GM19452 (cell line): ENCODE measurements at regions not wholly inside any gene's neighbourhood (a gene's known extent, or its start where the extent isn't known, plus 50 kb on each side); places are given as distances from the start of the nearest gene placed in this dataset.

Experiments used
- ATAC-seq: cut with Tn5 transposase; IDR thresholded peaks from one replicate; pipeline ENCODE4 v1.9.1; 2021; ENCODE audit not compliant: unreplicated experiment

DNA sequence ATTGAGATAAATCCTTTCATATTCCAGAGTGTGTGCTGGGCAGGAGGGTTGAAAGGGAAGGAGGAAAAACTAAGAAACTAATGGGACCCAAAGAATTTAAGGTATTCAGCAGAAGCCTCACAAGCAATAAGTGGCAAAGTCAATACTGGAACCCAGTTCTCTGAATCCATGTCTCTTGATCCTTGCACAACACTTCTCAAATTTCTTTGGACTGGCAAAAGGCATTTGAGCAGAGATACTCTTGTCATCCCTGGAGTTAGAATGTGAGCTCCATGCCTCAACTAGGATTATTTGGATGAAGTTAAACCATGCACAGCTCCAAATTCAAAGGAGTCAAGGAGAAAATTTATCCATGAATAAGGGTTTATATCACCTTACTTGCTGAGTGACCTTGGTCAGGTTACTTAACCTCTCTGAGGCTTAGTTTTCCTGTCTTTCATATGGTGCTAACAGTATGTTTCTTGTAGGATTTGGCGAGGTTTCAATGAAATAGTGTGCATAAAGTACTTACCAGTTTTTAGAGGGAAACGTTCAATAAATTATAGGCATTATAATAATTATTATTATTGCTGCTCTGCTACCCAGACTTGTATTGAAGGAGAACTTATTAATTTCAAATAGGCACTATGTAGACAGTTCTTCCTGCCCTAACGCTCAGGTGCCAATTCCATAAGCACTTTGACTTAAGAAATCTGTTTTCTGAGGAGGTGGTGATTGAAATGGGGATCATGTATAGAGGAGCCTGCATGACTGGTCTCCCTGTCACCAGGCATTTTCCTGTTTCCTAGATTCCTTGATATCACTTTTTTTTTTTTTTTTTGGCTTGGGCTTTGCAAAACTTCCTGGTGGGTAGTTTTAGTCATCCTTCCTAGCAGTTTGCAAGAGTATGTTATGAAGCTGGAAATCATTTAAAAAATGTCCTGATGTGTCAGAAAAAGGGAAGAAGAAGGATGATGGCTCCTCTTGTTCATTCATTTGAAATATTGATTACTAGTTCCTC is 125.0 kb upstream of the JUN start:
- no peak for ATAC-seq

DNA sequence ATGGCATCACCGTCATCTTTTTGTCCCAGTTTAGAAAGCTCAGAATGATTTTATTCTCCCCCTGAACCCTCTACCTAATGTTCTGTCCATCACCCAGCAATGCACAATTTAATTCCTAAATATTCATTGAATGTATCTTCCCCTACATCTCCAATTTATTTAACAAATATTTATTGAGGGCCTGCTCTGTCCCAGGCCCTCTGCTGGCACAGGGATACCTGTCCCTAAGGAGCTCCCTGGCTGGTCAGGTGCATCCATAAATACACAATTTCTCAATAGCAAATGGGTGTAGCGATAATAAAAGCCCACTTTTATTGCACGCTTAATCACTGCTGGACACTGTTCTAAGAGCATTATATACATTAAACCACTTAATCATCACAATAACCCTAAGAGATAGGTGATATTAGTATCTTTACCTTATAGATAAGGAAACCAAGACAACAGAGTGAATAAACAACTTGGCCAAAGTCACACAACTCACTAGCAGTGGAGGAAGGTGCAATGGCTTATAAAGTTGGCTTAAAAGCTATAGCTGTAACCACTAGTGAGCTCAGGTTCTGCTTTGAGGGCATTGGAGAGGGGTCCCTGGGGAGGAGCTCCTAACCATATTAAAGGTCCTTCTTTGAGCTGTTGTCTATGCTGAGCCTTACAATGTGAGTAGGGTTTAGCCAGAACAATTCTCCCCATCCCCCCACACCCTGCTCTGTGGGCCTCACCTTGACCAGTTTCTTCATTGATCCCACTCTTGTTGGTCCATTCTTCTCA is 126.3 kb upstream of the JUN start:
- ATAC-seq = no peak

DNA sequence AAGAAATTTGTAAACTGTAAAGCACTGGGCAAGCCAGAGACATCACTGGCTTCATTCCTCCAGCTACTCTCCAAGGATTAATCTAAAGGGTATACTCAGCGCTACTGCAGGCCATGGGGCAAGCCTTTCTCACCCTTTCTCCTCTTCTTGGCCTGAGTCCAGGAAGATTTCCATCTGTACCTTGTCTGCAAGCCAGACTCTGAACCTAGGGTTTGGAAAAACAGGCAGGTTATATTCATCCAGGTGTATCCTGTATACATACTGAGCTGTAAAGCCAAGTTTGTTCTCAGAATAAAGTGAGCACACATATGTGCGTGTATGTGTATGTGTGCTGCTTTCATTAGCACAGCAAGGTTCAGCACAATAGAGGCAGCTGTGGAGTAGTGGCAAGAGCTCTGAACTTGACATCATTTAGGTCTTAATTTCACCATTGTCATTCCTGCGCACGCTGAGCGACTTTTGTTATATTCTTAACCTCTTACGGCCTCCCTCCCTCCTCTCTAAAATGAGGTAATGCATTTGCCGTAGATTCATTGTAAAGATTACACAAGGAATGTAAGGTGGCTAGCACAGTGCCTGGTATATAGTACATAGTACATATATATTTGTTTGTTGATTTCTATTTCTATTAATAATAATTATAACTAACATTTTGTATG is 128.1 kb upstream of the JUN start:
- no peak for ATAC-seq

DNA sequence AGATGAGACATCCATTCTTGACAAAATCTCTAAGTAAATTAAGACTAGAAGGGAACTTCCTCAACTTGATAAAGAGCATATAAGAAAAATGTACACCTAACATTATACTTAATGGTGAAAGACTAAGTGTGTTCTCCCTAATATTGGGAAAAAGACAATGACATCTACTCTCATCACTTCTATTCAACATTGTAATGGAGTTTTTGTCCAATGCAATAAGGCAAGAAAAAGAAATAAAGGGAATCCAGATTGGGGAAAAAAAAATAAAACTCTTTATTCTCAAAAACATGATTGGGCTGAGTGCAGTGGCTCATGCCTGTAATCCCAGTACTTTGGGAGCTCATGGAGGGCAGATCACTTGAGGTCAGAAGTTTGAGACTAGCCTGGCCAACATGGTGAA is 131.1 kb upstream of the JUN start:
- ATAC-seq = no peak

DNA sequence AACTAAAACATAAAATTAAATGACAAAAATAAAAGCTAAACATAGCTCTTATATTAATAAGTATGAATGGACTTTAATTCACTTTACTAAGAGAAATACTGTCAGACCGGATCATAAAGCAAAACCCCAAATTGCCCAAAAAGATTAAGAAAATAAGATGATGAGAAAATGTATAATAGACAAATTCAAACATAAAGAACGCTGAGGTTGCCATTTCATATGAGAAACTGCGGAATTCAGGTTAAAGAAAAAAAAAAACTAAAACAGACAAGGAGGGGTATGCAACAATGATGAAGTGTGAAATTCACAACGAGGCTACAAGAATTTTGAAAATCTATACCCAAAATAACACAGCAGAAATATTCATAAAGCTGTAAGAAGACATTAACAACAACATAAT is 133.6 kb upstream of the JUN start:
- no peak for ATAC-seq

DNA sequence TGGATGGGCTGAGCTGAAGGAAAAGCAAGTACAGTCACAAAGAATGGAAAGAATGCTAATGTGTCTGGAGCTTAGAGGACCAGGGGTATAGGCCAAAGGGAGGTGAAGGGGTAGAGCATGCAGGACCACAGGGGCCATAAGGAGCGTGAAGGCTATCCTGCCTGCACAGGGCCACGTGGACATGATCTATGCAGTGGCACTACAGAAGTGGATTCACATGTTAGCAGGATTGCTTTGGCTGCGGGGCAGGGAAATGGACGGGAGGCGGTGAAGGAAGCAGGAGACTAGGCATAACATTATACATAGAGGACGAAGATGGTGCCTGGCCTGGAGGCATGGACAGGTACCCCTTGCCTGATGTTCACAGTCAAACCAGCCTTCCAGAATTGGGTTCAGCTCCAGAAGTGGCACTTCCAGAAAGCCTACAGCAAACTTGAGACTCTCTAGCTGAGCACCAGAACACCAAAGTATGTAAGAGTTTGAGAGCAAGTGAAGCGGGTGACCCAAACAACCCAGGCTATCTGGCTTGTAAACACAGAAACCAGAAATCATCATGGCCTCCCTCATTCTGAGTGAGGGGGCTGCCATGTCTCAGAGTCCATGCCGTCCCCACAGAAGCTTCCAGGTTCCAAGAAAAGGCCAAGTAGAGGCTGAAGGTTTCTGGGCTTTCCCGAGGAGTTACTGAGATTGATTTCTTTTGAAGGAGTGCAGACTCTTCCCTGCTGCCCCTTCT is 135.5 kb upstream of the JUN start:
- no peak for ATAC-seq

DNA sequence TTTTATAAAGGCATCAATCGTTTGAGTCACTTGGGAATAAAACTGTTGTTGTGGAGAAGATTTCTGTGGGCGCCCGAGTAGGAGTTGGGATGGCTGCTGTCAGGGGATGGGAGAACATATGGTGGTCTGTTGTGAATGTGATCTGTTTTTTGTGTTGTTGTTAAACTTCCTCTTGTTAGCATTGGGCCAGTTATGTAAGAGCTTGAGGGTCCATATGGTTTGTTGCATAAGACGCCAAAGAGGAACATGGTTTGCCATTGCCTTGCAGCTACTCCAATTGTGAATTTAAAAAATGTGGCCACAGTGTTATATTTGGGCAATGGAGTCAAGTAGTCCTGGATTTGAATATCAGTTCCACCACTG is 136.1 kb upstream of the JUN start:
- ATAC-seq = no peak

DNA sequence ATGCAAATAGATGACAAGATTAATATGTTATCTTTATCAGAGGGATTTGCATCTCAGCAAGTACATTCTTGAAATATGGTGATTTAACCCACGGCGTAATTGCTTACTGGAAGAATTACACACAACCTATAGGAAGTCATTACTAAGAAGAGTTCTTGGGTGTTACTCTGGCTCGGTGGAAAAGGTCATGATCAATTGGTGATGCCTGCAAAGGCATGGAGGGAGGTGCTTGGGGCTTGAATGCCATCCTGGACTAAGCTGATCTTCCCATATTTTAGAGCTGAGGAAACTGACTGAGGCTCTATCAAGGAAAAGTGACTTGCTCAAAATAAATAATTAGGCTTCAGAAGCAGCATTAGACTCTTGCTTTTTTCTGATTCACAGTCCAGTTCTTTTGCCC is 137.5 kb upstream of the JUN start:
- ATAC-seq = no peak

DNA sequence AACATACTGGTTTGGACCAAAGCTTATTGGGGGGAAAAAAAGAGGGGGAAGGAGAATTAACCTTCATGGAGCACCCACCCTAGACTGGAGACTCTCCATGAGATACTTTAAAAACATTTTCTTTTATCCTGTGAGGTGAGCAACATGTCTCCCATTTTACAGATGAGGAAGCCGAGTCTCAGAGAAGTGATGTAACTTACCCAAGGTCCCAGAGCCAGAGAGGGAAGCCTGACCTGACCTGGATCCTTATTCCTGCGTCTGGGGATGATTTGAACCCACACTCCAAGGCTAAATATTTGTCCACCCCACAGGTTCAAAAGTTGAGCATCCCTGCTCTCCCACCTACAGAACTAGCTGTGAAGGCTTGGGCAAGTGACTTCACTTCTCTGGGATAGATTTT is 137.9 kb upstream of the JUN start:
- no peak for ATAC-seq

DNA sequence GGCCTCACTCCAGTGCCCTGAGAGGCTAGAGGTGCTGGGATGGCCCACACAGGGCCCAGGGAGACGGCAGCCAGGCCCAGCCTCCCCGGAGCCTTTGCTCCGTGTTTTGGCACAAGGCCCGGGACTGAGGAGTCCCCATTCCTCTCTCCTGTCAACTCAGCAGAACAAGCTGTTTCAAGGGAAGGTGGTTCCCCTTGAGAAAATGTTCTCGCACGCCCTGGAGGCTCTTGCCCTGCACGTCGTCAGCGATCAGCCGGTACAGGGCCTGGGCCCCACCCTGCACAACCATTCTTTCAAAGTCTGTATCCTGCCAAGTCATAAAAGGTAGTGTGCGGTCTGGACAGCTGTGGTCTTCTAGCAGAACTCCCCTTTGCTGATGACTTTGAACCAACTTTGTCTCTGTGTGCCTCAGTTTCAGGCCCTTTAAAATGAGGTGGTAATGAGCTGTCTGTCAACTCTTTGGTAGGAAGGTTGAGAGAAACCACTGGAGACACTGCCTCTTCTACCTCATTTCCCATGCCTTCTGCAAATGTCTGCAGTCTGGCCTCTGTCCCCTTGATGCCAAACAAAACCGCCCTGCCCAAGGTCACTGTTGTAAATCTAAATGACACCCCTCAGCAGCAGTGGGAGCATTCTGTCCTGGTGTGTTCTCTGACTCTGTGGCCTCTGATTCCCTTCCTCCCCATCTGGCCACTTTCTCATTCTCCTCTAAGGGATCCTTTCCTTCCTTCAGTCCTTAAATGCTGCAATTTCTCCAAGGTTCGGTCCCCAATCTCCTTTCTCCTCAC is 138.6 kb upstream of the JUN start:
- peak; percentile 80 for ATAC-seq

DNA sequence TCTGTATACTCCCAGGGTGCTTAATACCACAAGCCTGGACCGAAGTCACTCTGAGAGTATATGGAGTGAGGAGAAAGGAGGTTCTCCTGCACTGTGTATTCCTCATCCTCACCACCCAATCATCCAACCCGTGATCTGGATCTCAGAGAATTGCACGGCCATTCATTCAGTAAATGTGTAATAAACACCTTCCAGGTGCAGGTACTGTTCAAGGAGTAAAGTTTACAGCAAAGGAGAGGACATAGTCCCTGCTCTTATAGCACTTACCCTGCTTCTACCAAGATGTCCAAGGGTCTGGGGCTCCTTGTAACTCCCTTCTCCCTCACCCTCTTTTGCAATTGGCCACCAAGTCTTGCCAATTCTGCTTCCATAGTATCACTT is 139.2 kb upstream of the JUN start:
- ATAC-seq = no peak

DNA sequence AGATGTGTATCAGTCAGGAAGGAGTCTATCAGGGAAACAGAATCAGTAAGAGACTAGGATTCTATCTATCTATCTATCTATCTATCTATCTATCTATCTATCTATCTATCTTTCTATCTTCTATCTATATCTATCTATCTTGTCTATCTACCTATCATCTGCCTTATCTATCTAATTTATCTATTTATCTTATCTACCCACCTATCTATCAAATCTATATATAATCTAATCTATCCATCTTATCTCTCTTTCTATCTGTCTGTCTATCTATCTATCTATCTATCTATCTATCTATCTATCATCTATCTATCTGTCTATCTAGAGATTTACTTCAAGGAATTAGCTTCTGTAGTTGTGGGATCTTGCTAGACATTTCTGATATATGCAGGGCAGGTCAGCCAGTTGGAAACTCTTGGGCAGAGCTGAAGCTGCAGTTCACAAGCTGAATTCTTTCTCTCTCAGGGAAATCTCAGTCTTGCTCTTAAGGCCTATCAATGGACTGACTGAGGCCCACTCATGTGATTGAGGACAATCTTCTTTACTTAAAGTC is 140.2 kb upstream of the JUN start:
- no peak for ATAC-seq

DNA sequence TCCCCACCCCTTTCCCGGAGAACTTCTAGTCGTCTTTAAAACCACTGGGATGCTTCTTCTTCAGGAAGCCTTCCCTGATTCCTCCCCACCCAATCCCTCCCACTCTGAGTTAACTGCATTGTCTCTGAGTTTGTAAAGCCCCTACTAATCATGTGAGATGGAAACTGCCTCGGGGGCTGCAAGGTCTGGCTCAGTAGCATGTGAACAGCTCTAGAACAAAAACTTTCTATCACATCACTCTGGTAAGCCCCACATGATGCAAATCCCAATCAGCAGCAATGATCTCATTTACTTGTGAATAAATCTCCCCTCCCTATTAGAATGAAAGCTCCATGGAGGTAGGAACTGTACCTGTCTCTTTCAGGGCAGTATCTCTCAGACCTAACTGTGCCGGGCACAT is 141.0 kb upstream of the JUN start:
- no peak for ATAC-seq

DNA sequence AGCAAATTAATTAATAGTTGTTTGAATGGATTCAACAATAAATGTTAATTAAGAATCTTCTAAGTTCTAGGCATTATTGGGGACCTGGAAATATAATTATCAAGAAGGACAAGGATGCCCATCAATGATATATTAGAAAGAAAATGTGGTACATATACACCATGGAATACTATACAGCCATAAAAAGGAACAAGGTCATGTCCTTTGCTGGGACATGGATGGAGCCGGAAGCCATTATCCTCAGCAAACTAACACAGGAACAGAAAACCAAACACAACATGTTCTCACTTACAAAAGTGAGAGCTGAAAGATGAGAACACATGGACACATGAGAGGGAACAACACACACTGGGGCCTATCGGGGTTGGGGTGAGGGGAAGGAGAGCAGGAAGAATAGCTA is 141.4 kb upstream of the JUN start:
- no peak for ATAC-seq

DNA sequence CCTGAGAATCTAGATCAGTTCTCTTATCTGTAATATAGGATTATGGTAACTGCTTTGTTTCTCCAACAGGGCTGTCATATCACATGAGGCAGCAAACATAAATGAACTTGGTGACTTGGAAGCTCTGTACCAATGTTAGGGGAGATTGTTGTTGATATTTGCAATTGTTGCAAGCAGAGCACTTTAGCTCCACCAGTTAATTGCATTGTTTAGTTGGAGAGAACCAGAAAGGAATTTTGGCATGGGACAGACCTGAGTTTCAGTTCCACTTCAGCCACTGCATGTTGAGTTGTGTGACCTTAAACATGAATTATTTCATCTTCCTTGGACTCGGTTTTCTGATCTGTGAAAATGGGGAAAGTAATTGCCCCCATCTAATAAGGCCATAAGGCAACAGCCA is 142.3 kb upstream of the JUN start:
- no peak for ATAC-seq

DNA sequence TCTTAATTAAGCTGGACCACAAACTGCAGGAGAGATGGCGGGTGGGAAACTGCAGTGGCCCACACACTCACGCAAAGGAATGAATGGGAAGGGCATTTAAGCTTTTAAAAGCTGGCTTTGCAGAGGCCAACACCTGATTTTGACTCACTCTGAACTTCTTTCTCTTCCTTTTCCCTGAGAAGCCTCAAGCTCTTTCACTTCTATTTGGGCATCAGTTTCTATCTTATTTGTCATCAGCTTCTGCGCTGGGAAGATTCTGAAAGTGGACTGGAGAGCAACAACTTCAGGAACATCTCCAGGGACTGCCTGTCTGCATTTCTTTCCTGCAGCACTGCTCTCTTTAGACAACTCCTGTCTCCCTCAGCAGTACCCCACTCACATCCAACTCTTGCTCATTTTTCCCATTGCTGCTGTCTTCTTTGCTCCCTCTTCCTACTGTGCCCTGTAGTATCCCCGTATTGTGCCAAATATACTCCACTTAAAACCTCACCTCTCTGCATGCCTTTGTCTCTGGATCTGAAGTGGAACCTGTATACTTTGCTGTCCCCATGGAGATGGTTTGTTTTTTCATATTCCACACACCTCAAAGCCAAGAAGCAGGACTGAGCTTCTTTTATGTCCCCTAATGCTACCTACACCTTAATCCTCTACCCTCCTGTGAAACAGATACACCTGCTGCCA is 143.3 kb upstream of the JUN start:
- no peak for ATAC-seq

DNA sequence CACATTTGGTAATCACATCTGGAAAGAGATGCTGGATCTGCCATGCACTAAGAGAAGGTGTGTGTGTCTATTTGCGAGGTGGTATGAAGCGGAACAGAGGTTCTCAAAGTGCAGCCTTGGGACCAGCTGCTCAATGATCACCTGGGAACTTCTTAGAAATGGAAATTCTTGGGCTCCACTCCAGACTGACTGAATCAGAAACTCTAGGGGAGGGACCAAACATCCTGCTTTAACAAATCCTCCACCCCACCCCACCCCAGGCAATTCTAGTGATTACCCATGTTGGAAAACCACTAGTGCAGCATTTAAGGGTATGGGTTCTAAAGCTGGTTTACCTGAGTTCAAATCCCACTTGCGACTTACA is 143.9 kb upstream of the JUN start:
- no peak for ATAC-seq

DNA sequence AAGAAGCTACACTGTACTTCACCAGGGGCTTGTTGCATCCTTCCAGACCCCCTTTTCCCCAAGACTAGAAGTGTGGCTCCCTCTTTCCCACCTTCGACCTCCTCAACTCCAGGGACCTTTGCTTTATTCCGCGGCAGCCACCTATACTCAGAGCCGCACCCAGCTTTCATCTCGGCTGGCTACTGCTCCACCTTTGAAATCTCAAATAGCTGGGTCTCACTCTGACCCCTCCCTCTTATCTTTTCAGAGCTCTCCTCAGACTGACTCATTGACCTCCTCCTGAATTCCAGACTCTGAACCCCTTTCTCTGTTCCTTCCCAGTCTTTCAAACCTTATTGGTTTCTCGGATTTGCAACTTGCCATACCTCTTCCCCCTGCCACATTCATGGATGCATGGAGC is 144.7 kb upstream of the JUN start:
- no peak for ATAC-seq

DNA sequence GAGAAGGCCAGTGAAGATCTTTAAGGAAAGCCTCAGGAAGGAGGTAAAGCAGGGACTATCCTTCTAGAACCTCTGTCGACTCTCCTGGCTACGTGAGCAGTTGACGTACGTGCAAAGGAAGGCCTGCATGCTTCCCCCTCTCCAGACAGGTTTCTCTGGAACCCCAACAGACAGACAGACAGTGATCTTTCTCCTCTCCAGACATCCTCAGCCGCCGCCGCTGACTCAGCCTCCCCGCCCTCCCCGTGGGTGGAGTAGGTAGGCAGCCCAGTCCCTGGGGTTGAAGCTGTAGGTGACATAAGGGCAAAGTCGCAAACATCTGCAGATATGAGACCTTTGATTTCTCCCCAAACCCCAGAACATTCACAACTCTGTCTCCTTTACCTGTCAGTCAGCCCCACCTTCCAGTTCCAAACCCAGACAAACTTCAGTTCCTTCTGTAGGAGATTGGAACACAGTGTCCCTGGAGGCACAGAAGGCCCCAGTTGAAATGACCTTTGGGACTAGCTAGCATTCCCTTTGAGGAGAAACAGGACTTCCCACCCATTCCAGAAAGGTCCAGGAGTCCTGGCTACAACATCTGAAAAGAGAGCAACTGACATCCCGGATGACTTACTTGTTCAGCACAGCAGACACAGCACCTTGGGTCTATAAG is 146.0 kb upstream of the JUN start:
- no peak for ATAC-seq
